Germinal center (tissue), 1 donor: ENCODE measurements at regions not wholly inside any gene's neighbourhood (a gene's known extent, or its start where the extent isn't known, plus 50 kb on each side); places are given as distances from the start of the nearest gene placed in this dataset.
"Not testable (repeated sequence)": the region's sequence is repeated elsewhere in the genome, so short reads cannot be mapped to it uniquely, and the experiment has no call there.

ENCODE experiments used
- DNase-seq: peaks from one replicate; pipeline ENCODE4 v3.0.0; 2012; ENCODE audit warnings: mixed read lengths, low spot score

DNA sequence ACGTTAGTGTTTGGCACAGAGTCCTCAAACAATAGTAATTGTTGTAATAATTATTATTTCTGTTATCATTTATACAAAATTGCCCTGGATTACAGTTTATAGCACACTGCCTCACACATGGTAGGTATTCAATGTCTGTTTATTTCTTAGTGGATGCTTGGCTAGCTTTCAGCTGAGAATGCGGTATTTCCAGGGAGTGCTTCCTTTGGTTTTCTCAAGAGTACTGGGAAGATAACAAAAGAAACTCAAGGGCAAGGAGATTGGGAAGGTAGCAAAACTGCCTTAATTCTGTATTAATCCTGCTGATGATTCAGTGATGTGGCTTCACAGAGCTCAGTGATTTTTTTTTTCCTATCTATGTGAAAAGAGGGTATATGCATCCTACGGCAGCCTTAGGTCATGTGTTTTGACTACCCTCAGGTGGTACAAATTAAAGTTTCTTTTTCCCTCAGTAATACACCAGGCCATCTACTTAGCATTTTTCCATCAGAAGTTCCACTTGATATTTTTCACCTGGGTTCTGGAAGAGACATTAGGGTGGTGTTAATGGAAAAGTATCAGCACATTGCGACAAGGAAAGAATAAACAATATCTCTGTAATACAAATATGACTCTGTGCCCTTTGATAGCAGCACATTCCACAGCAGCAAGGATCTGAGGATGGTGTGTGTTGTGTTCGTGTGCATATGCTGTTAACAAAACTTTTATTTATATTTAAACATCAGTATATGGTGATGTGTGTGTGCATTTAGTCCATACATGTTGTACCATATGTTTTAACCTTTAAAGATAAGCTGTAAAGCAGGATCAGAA, 124.3 kb upstream of the RASGEF1B start:
- no peak for DNase-seq

DNA sequence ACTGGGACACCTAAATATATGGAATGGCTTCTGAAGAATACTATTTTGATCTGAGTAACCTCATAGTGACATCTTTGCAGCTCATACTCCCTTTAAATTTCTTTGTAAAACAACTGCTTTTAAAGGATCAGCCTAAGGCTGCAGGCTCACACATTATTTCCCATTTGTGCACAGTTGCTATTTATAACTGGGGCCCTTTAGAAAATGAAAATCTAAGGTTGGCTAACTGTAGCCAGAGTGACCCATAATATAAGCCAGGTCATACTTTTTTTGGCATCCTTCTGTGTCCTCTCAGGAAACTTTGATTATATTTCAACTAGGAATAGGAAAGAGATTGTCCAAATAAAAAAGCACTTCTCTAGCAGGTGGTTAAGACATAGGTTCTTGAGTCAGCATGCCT, 123.6 kb upstream of the RASGEF1B start:
- no peak for DNase-seq

DNA sequence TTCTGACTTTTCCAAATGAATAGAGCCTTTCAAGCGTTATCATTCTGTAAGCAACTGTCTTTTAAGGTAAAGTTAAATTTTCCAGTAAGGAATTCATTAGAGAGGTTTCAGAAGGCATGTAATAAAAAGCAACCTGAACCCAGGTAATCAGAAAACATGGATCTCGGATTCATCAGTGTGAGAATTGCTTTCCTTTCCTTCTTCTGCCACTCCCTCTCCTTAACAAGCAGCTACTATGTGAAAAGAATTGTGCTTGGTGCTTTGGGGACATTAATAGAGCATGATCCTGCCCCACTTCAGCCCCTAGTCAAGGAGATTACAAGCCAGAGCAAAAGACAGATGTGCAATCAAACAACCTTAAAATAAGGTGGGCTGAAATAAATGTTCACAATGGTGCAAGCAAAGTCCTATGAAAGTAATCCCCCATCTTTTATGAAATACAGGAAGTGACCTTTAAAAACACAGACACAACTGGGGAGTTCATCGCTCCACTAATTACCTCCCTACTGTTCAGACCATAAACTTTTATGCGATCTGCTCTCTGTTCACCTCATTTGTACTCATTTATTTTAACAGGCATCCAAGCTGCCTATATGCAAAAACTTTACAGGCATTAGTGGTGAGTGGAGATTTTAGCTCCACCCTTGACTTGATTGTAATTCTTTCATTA, 122.9 kb upstream of the RASGEF1B start:
- peak; percentile 10 for DNase-seq

DNA sequence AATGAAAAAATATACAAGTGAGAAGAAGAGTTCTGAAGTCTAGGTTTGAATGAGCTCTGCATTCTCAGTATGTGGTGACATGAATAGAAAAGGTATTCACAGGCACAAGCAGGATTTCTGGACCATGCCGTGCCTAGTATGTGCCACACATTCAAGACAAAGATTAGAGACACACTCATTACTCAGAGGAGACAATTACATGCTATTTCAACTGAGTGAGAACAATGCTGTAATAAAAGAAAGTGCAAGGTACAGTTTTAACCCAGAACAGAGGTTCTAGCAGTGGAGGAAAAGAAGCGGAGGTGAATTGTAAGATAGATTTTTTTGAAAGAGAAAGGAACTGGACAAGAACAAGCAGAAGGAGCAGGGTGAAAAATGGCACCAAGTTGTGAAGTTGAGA, 121.0 kb upstream of the RASGEF1B start:
- DNase-seq, result no peak

DNA sequence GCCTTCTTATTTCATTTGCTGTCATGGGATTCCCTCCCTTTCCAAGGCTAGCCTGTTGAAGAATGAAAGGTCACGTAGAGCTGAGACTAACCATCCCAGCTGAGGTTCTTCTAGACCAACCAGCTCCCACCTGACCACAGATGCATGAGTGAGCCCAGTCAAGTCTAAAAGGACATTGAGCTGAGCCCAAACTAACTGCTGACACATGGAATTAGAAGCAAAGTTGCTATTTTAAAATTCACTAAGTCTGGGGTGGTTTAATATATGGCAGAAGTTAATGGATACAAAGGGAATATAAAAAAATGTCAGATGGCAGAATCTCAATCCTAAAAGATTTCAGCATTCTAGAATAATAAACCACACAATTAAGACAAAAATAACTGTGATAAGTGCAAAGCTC, 118.9 kb upstream of the RASGEF1B start:
- DNase-seq, result no peak

DNA sequence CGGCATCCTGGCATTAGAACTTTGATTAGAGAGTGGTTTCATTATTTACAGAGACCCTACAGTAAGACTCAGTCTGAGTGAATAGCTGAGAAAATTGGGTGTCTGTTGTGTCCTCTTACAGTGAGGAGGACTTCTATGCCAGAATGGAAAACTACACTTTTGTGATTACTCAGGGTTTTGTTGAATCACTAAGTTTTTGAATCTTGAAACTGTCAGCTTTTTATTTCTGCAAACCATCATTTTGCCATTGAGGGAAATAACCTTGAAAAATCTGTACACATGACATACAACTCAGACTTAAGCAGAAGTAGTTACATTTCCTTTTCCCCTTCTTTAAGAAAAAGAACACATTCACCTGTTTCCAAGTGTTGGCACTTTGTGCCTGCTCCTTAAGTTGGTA, 117.6 kb upstream of the RASGEF1B start:
- no peak for DNase-seq

DNA sequence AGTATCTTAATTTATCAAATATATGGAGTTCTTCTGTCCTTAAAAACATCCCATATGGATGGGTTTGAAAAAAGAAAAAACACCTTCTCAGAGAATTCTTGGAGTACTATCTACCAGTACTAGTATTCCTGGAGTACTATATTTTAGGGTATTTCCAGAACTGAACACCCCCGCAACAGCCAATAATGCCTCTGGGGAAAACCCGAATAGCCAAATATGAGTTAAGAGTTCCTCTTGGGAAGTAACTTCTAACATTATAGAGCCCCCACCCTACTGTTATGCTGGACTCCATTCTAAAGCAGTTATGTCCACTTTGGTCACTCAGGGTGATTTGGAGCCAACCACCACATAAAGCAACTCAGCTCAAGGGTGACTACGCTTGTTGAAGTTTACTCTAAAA, 115.0 kb upstream of the RASGEF1B start:
- DNase-seq, result no peak

DNA sequence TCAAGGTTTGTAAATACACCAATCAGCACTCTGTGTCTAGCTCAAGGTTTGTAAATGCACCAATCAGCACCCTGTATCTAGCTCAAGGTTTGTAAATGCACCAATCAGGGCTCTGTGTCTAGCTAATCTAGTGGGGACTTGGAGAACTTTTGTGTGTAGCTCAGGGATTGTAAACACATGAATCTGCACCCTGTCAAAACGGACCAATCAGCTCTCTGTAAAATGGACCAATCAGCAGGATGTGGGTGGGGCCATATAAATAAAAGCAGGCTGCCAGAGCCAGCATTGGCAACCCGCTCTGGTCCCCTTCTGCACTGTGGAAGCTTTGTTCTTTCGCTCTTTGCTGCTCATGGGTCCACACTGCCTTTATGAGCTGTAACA, 109.3 kb upstream of the RASGEF1B start:
- DNase-seq, result not testable (repeated sequence)

DNA sequence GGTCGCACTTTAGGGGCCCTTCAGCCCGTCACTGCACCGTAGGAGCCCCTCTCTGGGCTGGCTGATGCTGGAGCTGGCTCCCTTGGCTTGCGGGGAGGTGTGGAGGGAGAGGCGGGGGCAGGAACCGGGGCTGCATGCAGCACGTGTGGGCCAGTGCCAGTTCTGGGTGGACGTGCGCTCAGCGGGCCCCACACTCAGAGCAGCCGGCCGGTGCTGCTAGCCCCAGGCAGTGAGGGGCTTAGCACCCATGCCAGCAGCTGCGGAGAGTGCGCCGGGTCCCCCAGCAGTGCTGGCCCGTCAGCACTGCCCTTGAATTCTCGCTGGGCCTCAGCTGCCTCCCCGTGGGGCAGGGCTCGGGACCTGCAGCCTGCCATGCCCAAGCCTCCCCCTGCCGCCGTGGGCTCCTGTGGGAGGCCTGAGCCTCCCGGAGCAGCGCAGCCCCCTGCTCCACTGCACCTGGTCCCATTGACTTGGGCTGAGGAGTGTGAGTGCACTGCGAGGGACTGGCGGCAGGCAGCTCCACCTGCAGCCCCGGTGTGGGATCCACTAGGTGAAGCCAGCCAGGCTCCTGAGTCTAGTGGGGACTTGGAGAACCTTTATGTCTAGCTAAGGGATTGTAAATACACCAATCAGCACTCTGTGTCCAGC, 108.8 kb upstream of the RASGEF1B start:
- no peak for DNase-seq

DNA sequence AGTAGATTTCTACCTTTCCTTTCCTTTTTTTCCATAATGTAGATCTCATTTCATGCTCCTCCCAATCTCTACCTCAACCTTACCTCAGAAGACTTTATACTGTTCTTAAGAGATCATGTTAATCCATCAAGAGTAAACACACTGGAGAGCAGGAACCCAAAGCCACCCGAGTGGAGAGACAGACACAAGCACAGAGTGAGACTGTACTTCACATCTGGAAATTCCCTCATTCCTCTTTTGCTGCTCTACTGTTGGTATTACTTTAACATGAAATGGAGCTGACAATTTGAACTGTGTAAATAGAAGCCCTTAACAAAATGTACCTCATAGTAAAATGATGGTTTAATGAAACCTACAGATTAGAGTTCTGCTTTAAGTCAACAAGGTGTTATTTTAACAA, 105.7 kb upstream of the RASGEF1B start:
- DNase-seq, result no peak

DNA sequence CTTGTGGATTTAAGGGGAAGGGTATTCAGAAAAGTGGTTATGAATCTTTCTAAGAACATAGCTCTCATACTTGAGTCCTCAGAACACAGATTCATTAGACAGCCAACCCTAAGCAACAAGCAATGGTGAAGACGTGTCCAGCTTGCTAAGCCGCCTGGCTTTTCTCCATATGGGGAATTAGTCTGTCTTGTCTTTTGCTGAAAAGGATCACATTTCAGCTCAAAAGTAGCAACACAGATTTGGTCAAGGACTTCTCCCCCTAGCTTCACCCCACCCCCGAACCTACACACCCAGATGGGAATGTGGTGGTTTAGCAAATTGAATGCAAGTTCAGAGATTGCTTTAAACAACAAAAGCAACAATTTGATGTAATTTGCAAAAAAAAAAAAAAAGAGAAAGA, 103.3 kb upstream of the RASGEF1B start:
- no peak for DNase-seq

DNA sequence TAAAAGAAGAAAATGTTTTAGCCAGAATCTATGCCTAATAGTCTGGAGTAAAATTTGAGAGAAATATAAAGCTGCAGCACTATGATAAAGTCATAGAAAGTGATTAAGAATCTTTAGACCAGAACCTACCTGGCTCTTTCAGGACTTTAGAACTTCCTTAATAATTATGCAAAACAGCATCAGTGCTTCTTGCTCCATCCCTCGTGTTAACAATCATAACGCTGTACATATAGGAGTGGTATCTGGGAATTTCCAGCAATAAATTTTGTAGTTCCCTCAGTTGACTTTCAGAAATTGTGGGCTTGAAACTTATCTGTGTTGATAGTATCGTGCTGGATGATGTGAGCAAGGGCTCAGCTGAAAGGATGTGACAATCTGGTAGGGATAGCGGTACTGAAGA, 102.1 kb upstream of the RASGEF1B start:
- peak; percentile 17 for DNase-seq

DNA sequence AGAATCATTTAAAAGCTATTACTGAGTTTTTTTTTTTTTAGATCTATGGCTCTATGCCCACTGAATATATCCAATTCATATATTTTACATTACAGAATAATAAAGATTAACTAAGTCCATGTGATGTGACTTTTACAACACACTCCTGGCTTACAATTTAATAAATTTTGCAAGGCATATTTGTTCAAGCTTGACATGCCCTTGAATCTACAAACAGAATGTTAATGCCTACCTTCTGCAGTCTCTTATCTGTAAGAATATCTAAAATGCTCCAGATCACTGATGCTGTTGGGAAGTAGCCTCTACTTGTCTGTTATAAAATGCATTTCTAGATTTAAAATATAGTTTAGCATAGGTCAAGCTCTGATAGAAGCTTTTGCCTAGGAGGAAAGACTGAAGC, 100.7 kb upstream of the RASGEF1B start:
- DNase-seq, result no peak

DNA sequence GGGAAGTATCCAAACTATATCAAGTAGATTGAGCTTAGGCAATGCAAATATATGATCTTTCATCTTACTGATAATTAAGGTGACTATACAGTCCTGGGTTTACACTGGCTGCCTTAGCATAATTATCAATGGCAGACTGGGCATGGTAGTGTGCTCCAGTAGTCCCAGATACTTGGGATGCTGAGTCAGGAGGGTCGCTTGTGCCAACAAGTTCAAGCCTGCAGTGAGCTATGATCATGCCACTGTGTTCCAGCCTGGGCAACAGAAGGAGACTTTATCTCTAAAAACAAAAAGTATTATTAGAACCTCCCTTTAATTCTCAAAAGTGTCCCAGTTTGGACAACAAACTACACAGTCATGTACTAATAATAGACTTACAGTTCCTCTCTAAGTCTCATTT, 99.4 kb upstream of the RASGEF1B start:
- DNase-seq, result no peak

DNA sequence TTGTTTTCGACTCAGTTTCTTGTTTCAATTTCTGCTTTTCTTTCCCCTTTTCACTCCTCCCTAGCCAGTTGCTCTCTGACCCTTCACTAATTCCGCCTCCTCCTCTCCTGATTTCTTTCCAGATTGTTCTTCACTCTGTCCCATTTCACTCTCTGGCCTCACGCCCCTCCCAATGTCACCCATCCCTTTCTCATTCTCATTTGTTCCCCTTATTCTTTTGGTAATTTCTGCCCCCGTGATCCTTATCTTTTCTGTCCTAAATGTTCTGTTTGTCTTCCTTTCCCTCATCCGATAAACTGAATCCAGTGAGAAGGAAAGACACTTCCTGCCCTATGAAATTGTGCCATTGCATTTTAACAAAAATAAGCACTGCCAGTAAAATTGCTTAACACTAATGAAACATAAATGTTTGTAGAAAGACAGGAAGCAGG, 94.5 kb upstream of the RASGEF1B start:
- DNase-seq, result no peak

DNA sequence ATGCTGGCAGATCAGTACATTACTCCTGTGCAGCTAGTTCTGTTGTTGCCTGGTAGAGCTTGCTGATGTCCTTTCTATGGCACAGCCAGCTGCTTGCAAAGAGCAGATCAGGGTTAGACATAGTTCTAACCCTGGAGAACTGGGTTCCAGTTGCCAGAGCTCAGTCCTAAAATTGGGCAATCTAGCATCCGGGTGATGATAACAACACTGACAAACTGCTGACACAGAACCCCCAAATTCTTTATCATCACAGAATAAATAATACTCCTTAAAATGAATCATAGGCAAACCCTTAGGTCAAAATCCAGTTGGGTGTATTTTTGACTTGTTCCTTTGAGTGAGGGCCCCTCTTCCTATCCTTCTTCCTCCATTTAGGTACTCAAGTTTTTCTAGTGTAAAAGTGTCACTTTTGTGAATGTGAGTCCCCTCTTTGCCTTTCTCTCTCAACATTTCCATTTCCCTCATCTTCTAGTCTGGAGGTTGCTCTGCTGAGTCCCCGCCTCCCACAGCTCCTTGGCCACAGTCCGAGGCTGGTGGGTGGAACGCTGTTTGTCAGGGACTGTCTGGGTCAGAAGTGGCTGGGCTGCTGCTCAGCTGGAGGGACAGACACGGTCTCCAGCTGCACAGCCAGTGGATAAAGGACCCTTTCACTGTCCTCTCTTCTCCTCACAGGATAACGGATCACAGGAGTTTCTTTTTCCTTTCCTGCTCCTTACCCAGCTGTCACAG, 93.6 kb upstream of the RASGEF1B start:
- no peak for DNase-seq

DNA sequence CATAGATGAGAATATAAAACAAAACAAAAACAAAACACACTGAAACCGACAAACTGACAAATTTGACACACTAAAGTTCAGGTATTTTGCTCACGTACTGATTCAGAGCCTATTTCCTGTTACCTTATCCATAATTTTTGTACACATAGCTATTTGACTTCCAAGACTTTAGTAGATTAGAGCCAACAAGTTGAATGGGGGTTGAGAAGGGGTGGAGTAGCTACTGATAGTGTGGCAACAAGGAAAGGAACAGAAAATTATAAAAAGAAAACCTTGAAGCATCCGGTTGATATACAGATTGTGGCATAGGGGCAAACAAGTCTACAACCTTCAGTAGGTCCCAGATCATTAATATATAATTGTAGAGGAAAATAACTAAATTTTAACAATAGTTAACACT, 92.3 kb upstream of the RASGEF1B start:
- no peak for DNase-seq

DNA sequence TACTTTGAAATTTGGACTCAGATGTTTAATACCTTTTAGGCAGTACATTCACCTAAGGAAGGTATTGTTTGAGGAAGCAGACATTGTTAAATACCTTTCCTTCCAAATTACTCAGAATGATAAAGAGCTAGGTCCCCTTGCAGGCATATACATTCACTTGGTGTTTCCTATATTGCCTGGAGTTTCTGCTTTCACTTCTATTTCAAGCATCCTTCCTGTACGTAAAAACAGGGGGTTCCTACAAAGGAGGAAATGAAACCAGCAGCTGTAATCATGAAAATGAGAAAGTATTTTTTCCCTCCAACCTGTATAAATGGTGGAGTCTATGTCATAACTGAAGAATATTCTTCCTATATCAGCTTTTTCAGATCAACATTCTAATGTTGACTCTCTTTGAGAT, 90.4 kb upstream of the RASGEF1B start:
- DNase-seq, result peak; percentile 68

DNA sequence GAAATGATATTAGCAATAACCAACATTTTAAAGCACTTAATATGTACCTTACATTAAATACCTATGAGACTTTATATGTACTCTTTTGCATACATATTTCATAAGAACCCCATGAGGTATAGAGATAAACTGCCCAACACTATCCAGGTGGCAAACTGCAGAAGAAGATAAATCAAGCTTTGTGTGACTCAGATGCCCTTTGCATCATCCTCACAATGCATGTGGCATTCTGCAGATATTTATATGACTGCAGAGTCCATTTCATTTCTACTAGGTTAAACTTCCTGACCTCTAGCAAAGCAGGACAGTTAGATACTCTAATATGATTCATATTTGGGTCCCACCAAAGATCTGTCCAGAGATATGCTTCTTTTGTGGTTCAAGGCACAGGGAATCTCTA, 85.6 kb upstream of the RASGEF1B start:
- DNase-seq, result no peak

DNA sequence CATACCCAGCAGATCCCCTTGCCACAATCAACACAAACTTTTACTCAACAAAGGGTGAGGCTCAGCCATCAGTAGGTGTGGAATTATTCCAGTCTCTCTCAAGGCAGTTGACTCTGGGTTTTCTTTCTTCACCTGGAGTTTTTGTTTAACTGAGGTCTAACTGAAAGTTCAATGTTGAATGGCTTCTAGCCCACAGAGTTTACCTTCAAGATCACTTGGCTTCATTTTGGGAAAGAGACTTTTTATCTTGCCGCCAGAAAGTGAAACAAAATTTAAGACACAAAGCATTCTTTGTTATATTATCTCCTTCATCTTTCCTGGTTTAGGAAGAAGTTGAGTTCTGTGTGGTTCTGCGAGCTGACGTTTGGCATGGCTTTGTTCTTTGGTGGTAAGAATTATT, 83.8 kb upstream of the RASGEF1B start:
- DNase-seq, result no peak

DNA sequence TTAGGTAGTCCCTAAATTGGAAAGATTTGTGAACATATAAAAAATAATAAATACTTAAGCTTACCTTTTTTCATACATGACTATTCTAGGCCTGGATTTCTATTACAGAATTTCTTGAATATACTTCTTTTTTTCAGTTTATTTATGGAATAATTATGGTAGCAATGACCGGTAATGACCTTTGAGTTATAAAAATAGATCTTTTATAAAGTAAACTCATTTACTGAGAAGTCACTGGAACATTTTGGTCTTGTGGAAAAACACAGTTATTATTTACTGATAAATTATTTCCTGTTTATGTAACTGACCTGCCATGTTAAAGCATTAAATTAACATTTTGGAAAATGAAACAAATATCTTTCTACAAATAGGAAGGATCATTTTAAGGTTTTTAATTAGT, 80.4 kb upstream of the RASGEF1B start:
- DNase-seq, result no peak

DNA sequence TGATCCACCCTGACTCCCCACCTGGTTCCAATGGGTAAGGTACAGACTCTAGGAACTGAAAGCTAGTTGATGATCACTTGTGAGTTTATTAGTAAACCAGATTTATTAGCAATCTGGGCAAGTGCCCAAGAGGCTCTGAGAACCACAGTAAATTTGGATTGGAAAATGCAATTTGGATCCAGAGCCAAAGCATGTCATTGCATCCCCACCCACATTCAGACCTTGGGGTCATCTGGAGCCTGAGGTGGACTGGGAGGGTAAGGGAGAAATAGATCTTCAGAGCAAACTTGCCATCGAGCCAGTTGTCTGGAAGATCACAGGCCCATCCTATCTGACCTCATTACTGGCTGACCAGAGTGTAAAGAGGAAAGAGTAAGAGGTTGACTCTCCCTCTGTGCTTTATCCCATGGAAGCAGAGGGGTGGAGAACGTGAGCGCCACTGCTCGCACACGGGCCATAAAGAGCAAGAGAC, 78.7 kb upstream of the RASGEF1B start:
- DNase-seq, result no peak

DNA sequence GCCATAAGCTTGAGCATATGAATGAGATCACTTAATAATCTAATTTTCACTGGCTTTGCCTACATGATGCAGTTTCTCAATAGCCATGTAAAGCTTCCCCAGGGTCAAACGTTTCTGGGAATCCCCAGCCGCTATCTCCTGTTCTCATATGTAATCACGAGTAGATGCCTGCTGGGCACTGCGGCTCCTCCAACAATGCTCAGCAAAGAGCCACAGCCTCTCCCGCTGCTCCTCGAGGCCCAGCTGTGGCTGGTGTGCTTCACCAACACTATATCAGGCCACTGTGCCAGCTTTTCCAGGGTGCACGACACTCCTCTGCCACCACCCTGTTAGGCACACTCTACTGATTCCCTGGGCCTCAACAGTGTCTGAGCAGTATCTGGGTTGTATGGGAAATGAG, 78.3 kb upstream of the RASGEF1B start:
- DNase-seq, result no peak
